GM12892 (cell line): ENCODE measurements at regions not wholly inside any gene's neighbourhood (a gene's known extent, or its start where the extent isn't known, plus 50 kb on each side); places are given as distances from the start of the nearest gene placed in this dataset.

ENCODE experiments used
- POLR2A ChIP-seq: IDR thresholded peaks from 2 replicates; pipeline ENCODE4 v1.6.1; 2011; ENCODE audit warnings: low read depth, low read length, control low read depth
- POLR2AphosphoS5 ChIP-seq: IDR thresholded peaks from 2 replicates; pipeline ENCODE4 v1.6.1; 2011; ENCODE audit warnings: low read depth, low read length, control low read depth
- TAF1 ChIP-seq: IDR thresholded peaks from 2 replicates; pipeline ENCODE4 v1.6.1; 2011; ENCODE audit warnings: low read depth, mild to moderate bottlenecking, control low read depth, low read length, borderline replicate concordance

DNA sequence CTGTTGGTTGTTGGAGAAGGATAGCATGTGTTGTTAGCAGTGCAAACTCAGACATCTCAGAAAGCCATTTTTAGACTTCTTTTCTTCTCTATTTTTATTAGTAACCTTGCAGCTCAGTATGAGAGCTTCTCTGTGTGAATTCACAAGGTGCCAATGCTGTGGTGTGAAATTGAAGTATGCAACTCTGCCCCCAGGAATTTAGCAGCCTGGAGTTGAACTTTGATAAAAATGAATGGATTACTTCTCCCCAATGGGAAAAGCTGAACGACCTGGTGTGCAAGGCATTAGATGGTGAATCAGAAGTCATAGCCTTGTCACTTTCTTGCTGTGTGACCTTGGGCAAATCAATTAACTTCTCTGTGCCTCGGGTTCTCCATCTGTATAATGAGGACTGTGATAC is 512.3 kb upstream of the PCDH9 start:
- TF ChIP-seq POLR2AphosphoS5 (no peak), POLR2A (no peak), TAF1 (no peak)
